ENCODE measurements at regions not wholly inside any gene's neighbourhood (a gene's known extent, or its start where the extent isn't known, plus 50 kb on each side); places are given as distances from the start of the nearest gene placed in this dataset.

DNA sequence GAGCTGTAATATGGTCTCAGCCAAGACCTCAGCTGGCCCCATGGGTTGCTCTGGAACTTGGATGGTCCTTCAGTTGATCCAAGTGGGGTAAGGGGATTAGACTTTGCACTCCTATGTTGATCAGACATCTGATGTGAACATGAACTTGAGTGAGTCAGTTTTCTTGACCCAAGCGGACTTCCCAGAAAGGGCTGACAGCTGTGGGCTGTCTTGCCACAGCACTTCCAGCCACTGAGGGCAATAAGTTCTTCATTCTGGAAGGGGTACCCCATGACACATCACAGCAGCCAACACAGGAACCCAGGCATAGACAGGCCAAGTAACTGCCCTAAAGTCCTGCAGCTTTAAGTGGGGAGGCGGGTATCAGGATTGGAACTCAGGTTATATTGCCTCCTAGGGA, 93.9 kb upstream of the USP24 start:
- Histone ChIP-seq H4K8ac (ENCODE audit: extremely low read depth, insufficient read depth, low read length) (no peak overlapping the region), H2BK12ac (ENCODE audit: low read depth, low read length) (no peak overlapping the region), H3K18ac (ENCODE audit: extremely low read depth, low read length) (no peak overlapping the region), H3K4ac (replicated peaks; ENCODE audit: insufficient read length, low read depth, low read length) (no peak overlapping the region), H3K56ac (replicated peaks; ENCODE audit: insufficient read length, low read depth, low read length) (no peak overlapping the region), H2BK120ac (replicated peaks; ENCODE audit: low read depth, low read length) (no peak overlapping the region), H3K23ac (ENCODE audit: insufficient read length) (no peak overlapping the region), H3K27me3 (replicated peaks in 1 of 4; ENCODE audit: control insufficient read depth in 3 of 4, extremely low read depth in 1 of 4, insufficient read depth in 3 of 4, low read length in 3 of 4) (no peaks in the 10 kb centered on the region), H3K79me2 (ENCODE audit: control insufficient read depth in 1 of 2, insufficient read depth in 2 of 2, low read length in 2 of 2) (no peaks in the 10 kb centered on the region), H3K23me2 (ENCODE audit: low read depth, low read length) (no peaks in the 10 kb centered on the region), H2AFZ (ENCODE audit: low read length) (no peak overlapping the region), H3K4me3 (ENCODE audit: extremely low read depth in 1 of 4, insufficient read depth in 2 of 4, low read depth in 3 of 4, low read length in 4 of 4) (no peak overlapping the region), H3K36me3 (ENCODE audit: control insufficient read depth in 2 of 4, insufficient read depth in 4 of 4, low read length in 3 of 4) (no peaks in the 10 kb centered on the region), H3K9me3 (ENCODE audit: insufficient read depth in 2 of 2, low read depth in 1 of 2, low read length in 1 of 2) (no peaks in the 10 kb centered on the region), H4K20me1 (replicated peaks in 1 of 2; ENCODE audit: control insufficient read depth in 1 of 2, insufficient read depth in 2 of 2, low read length in 2 of 2) (no peaks in the 10 kb centered on the region), H2BK15ac (ENCODE audit: low read length) (no peak overlapping the region), H3K4me1 (replicated peaks in 1 of 4; ENCODE audit: control insufficient read depth in 3 of 4, insufficient read depth in 4 of 4, low read length in 3 of 4) (no peaks in the 10 kb centered on the region), H2BK5ac (ENCODE audit: low read depth, low read length) (no peak overlapping the region), H3K14ac (ENCODE audit: insufficient read length) (no peak overlapping the region), H4K91ac (replicated peaks; ENCODE audit: insufficient read length, low read length) (no peak overlapping the region), H2AK5ac (ENCODE audit: low read depth, low read length) (no peak overlapping the region), H3K9ac (replicated peaks in 1 of 4; ENCODE audit: extremely low read depth in 1 of 4, low read depth in 3 of 4, low read length in 3 of 4) (no peak overlapping the region), H3K79me1 (ENCODE audit: low read depth, low read length) (no peaks in the 10 kb centered on the region), H2BK20ac (ENCODE audit: low read length) (no peak overlapping the region), H4K5ac (ENCODE audit: insufficient read length, low read depth, low read length) (no peak overlapping the region), H3K27ac (ENCODE audit: low read depth, low read length) (no peak overlapping the region), H3K4me2 (ENCODE audit: insufficient read depth in 1 of 2, low read depth in 2 of 2, low read length in 2 of 2) (no peak overlapping the region)
- 91% methylated on average over 2 of the region's 2 CpGs; no CpG with 5 or more reads in 1 of the 2 experiments for WGBS, 2 experiments (ENCODE audit: extremely low coverage in 1 of 2, insufficient coverage in 1 of 2, insufficient read length in 1 of 2, insufficient replicate concordance in 2 of 2, low coverage in 1 of 2, low lambda C conversion rate in 2 of 2, missing lambda C conversion rate in 1 of 2)
- DNase-seq (ENCODE audit: low read depth in 1 of 2, low spot score in 2 of 2) (no peak), FAIRE-seq (no peak)
- POLR2A ChIA-PET (ENCODE audit: partially characterized antibody) = interaction anchor here (1.3 kb wide), 1 partner anchor 94 kb away, joined by 5 read pairs; the partner anchor contains the start of gene USP24
- CTCF ChIA-PET (ENCODE audit: partially characterized antibody) = interaction anchor here (0.6 to 2.7 kb wide), 6 partner anchors 9 to 29 kb away, joined by 3 to 12 read pairs (median 6); no protein-coding TSS in a partner anchor
- TF ChIP-seq TEAD4 (IDR thresholded peaks at IDR 0.05; ENCODE audit: low read depth, low read length) (no peak), KDM4A (IDR thresholded peaks at IDR 0.05; ENCODE audit: low read depth, low read length, severe bottlenecking) (no peak), POLR2A (IDR thresholded peaks at IDR 0.05; ENCODE audit: control extremely low read depth in 1 of 2, low read depth in 2 of 2, low read length in 2 of 2) (no peak), RXRA (IDR thresholded peaks at IDR 0.05; ENCODE audit: insufficient read depth, low read depth, low read length) (no peak), NRF1 (IDR thresholded peaks at IDR 0.05; ENCODE audit: low read depth, low read length) (no peak)
